ENCODE measurements at regions not wholly inside any gene's neighbourhood (a gene's known extent, or its start where the extent isn't known, plus 50 kb on each side); places are given as distances from the start of the nearest gene placed in this dataset.

- Histone ChIP-seq H3K23me2 (ENCODE audit: low read depth, low read length) (no peaks in the 10 kb centered on the region), H2AFZ (ENCODE audit: low read length) (no peak overlapping the region), H3K4me3 (ENCODE audit: extremely low read depth in 1 of 4, insufficient read depth in 2 of 4, low read depth in 3 of 4, low read length in 4 of 4) (no peak overlapping the region), H3K9me3 (ENCODE audit: insufficient read depth in 2 of 2, low read depth in 1 of 2, low read length in 1 of 2) (no peaks in the 10 kb centered on the region), H2BK12ac (ENCODE audit: low read depth, low read length) (no peak overlapping the region), H2BK15ac (ENCODE audit: low read length) (no peak overlapping the region), H3K79me2 (ENCODE audit: control insufficient read depth in 1 of 2, insufficient read depth in 2 of 2, low read length in 2 of 2) (no peaks in the 10 kb centered on the region), H2BK5ac (ENCODE audit: low read depth, low read length) (no peak overlapping the region), H2BK20ac (ENCODE audit: low read length) (no peak overlapping the region), H3K36me3 (ENCODE audit: control insufficient read depth in 2 of 4, insufficient read depth in 4 of 4, low read length in 3 of 4) (no peaks in the 10 kb centered on the region), H3K18ac (ENCODE audit: extremely low read depth, low read length) (no peak overlapping the region), H4K91ac (replicated peaks; ENCODE audit: insufficient read length, low read length) (no peak overlapping the region), H4K8ac (ENCODE audit: extremely low read depth, insufficient read depth, low read length) (no peak overlapping the region), H2AK5ac (ENCODE audit: low read depth, low read length) (no peak overlapping the region), H3K4me2 (ENCODE audit: insufficient read depth in 1 of 2, low read depth in 2 of 2, low read length in 2 of 2) (no peak overlapping the region), H3K9ac (replicated peaks in 1 of 4; ENCODE audit: extremely low read depth in 1 of 4, low read depth in 3 of 4, low read length in 3 of 4) (no peak overlapping the region), H3K56ac (replicated peaks; ENCODE audit: insufficient read length, low read depth, low read length) (no peak overlapping the region), H2BK120ac (replicated peaks; ENCODE audit: low read depth, low read length) (no peak overlapping the region), H3K14ac (ENCODE audit: insufficient read length) (no peak overlapping the region), H4K20me1 (replicated peaks in 1 of 2; ENCODE audit: control insufficient read depth in 1 of 2, insufficient read depth in 2 of 2, low read length in 2 of 2) (no peaks in the 10 kb centered on the region), H3K4me1 (replicated peaks in 1 of 4; ENCODE audit: control insufficient read depth in 3 of 4, insufficient read depth in 4 of 4, low read length in 3 of 4) (no peaks in the 10 kb centered on the region), H3K79me1 (ENCODE audit: low read depth, low read length) (no peaks in the 10 kb centered on the region), H3K27me3 (replicated peaks in 1 of 4; ENCODE audit: control insufficient read depth in 3 of 4, extremely low read depth in 1 of 4, insufficient read depth in 3 of 4, low read length in 3 of 4) (no peaks in the 10 kb centered on the region), H3K27ac (ENCODE audit: low read depth, low read length) (no peak overlapping the region), H3K23ac (ENCODE audit: insufficient read length) (no peak overlapping the region), H3K4ac (replicated peaks; ENCODE audit: insufficient read length, low read depth, low read length) (no peak overlapping the region), H4K5ac (ENCODE audit: insufficient read length, low read depth, low read length) (no peak overlapping the region)
- ChIA-PET POLR2A (ENCODE audit: partially characterized antibody) (no interaction called here), CTCF (ENCODE audit: partially characterized antibody) (interaction anchor here (1.4 to 4.0 kb wide), 3 partner anchors 12 to 343 kb away, joined by 6 to 13 read pairs (median 11); no protein-coding TSS in a partner anchor)
- FAIRE-seq: no peak
- no peak for DNase-seq (ENCODE audit: low read depth in 1 of 2, low spot score in 2 of 2)
- WGBS, 2 experiments (ENCODE audit: extremely low coverage in 1 of 2, insufficient coverage in 1 of 2, insufficient read length in 1 of 2, insufficient replicate concordance in 2 of 2, low coverage in 1 of 2, low lambda C conversion rate in 2 of 2, missing lambda C conversion rate in 1 of 2): 85% methylated on average over 3 of the region's 3 CpGs; no CpG with 5 or more reads in 1 of the 2 experiments
- TF ChIP-seq HDAC6 (IDR thresholded peaks at IDR 0.05; ENCODE audit: low read depth, low read length): no peak
- no peak for TF ChIP-seq SRF (IDR thresholded peaks at IDR 0.05; ENCODE audit: low read depth, low read length)
- TF ChIP-seq RXRA (IDR thresholded peaks at IDR 0.05; ENCODE audit: insufficient read depth, low read depth, low read length): no peak
- no peak for TF ChIP-seq EZH2 (IDR thresholded peaks at IDR 0.05; ENCODE audit: low read depth, low read length, severe bottlenecking)
- TF ChIP-seq EGR1 (IDR thresholded peaks at IDR 0.05; ENCODE audit: borderline replicate concordance, low read depth, low read length): no peak
- no peak for TF ChIP-seq BACH1 (IDR thresholded peaks at IDR 0.05; ENCODE audit: low read length)
- TF ChIP-seq RAD21 (IDR thresholded peaks at IDR 0.05 in 1 of 2, conservative IDR thresholded peaks at IDR 0.05 in 1 of 2; ENCODE audit: low read depth in 2 of 2, low read length in 2 of 2): no peak
- TF ChIP-seq SIN3A (conservative IDR thresholded peaks at IDR 0.05 in 1 of 2, IDR thresholded peaks at IDR 0.05 in 1 of 2; ENCODE audit: low read depth in 1 of 2, low read length in 2 of 2): no peak
- no peak for TF ChIP-seq KDM1A (IDR thresholded peaks at IDR 0.05; ENCODE audit: borderline replicate concordance, low read length)
- TF ChIP-seq EP300 (IDR thresholded peaks at IDR 0.05; ENCODE audit: borderline replicate concordance in 1 of 2, low read depth in 2 of 2, low read length in 2 of 2): no peak
- no peak for TF ChIP-seq POLR2A (IDR thresholded peaks at IDR 0.05; ENCODE audit: control extremely low read depth in 1 of 2, low read depth in 2 of 2, low read length in 2 of 2)
- TF ChIP-seq YY1 (IDR thresholded peaks at IDR 0.05; ENCODE audit: low read depth, low read length): no peak
These were observed 52.1 kb upstream of the RAP2C start for GRCh38 chrX:132271311-132271778.
